Spleen (tissue), 7 donors: ENCODE measurements at regions not wholly inside any gene's neighbourhood (a gene's known extent, or its start where the extent isn't known, plus 50 kb on each side); places are given as distances from the start of the nearest gene placed in this dataset.

Source experiments
- CTCF ChIP-seq, 11 experiments: fragments of 200-600 bp in 7 of 11; fragments of 450-650 bp in 4 of 11; sonication (generic) in 4 of 11; IDR thresholded peaks in 8 of 11; conservative IDR thresholded peaks in 3 of 11; 1 replicate in 7 of 11; 2 replicates in 4 of 11; pipeline versions ENCODE4 v1.4.0 to v1.8.0; 2016 to 2021; ENCODE audit warnings: antibody characterized with exemption in 11 of 11, inconsistent platforms in 4 of 11, mild to moderate bottlenecking in 1 of 11
- POLR2A ChIP-seq, 3 donors: fragments of 450-650 bp; IDR thresholded peaks; one replicate each; pipeline ENCODE4 v1.5.1; 2017; ENCODE audit warnings: antibody characterized with exemption in 3 of 3, mild to moderate bottlenecking in 1 of 3
- donor health status: DM: no; HTN: no; CAD: no; lungs with moderate emphysema.
- donor health status: DM: no; HTN: no; CAD: no.
- donor health status: DM: no; HTN: no; CAD: no.

DNA sequence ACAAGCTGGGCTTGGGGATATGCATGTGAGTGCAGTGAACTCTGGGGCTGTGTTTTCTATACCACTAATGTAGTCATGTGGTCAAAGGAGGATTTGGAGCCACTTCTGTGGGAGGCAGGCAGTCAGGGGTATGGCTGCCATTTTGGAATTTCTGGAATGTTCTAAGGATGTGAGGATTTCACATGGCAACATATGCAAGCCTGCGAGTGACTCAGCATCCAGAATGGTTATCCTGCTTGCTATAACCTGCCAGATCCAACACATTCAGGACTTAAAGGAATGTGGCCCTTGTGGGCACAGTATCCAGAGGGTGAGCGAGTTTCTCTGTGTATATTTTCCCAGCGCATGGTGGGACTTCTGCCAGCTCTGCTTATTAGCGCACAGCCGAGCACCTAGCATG lies 249.2 kb upstream of the PWP1 start:
- TF ChIP-seq POLR2A (IDR thresholded peaks at IDR 0.05) = no peak
- TF ChIP-seq CTCF (IDR thresholded peaks at IDR 0.05 in 8 of 11, conservative IDR thresholded peaks at IDR 0.05 in 3 of 11) = no peak
